SW 1271 (cell line): ENCODE measurements at regions not wholly inside any gene's neighbourhood (a gene's known extent, or its start where the extent isn't known, plus 50 kb on each side); places are given as distances from the start of the nearest gene placed in this dataset.

Experiments used
- DNase-seq, 2 experiments: peaks; one replicate each; lab custom pipeline; 2025; lab: John Stamatoyannopoulos, UW

DNA sequence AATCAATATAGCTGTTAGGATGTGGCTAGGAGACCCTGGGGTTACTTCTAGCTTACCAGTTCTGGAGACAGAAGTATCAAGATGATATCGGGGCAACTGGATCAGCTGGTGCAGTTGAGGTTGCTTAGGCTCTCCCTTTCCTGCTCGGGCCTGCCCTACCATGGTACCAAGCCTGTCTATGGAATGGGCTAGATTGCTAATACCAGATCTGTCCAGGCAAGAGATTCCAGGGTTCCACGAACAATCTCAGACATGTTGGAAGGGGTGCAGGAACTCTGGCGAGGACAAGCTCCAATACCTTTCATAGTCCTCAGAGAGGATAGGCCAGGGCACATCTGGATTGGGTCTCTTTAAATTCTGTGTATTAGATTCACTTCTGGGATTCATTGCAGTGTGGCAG, 53.8 kb downstream of the ADM start:
- DNase-seq = no peak

GRCh38 chr11:10359171-10359570, 54.3 kb downstream of the ADM start:
- no peak for DNase-seq

DNA sequence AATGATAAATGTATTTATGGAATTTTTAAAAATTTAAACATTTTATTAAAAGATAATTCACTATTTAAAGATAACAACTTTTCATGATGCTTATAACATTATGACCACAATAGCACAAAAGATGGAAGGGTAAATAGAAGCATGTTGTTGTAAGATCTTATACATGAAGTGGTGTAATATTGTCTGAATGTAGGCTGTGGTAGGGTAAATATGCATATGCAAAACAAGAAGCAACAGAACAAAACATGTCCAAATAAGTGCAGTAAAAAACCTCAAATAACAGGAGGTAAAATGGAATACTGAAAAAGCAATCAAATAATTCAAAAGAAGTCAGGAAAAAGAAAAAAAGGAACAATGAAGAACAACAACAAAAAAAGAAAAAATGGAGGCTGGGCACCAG, 56.0 kb downstream of the ADM start:
- no peak for DNase-seq

- DNase-seq = no peak
Measured at GRCh38 chr11:10365045-10365444, 60.2 kb downstream of the ADM start.

DNA sequence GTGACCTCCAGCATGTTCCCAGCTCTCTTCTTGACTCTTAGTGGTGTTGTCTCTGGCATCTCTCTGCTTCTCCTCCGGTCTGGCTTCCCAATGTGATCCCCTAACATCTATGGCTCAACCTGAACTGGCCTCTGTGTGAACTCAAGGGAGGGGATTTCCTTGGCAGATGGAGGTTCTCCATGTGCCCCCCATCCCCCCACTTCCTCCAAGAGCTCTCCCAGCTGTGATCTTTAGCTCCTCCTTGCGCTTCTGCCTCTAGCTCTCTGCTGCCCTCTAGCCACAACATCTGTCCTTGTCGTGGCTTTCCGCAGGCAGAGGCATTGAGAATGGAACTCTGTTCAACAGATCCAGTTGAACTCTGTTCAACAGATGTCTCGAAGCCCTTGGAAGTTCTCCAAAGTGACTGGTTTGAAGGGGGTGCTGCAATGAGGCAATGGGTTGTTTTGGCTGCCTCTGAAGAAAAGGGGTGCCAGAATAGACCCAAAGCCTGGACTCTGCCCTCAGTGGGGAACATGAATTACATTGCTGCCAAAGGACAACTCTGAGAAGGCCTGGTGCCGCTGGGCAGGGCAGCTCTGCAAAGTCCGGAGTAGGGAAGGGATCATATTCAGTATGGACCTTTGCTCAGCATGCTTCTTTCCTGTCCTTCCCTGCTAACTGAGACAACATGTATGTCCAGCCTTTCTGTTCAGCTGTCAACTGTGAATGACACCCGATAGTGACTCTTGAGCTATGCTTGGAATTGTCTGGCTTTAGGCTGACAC, 61.9 kb downstream of the ADM start:
- DNase-seq = peak; percentile 50 to 78

- DNase-seq = no peak
Measured at GRCh38 chr11:10371926-10372641, 67.2 kb downstream of the ADM start.

- DNase-seq = no peak
Measured at GRCh38 chr11:10373340-10373739, 68.5 kb downstream of the ADM start.

GRCh38 chr11:10373929-10374328, 69.1 kb downstream of the ADM start:
- DNase-seq = no peak

- no peak for DNase-seq
Measured at GRCh38 chr11:10374386-10374785, 69.5 kb downstream of the ADM start.

GRCh38 chr11:10375280-10375971, 70.6 kb downstream of the ADM start:
- no peak for DNase-seq

GRCh38 chr11:10376061-10376460, 71.2 kb downstream of the ADM start:
- no peak for DNase-seq

GRCh38 chr11:10377183-10377582, 72.3 kb downstream of the ADM start:
- no peak for DNase-seq

DNA sequence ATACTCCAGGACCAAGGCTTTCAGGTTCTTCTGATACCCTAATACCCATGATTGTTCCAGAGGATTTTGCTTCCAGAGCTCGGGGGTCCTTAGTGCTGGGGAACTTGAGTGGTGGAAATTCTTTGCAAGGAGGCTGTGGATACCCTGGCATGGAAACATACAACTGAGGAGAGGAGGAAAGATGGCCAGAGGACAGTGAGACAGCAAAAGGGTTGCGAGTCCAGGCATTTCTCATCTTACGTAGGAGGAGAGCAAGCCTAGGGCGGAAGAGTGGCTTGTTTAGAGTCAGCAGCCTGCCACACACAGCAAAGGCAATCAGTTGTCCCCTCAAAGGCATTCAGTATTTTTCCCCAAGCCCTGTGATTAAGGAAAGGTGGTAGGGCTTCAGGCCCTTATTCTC, 73.5 kb downstream of the ADM start:
- no peak for DNase-seq

GRCh38 chr11:10379022-10379421, 74.1 kb downstream of the ADM start:
- DNase-seq = no peak

GRCh38 chr11:10379426-10379825, 74.6 kb downstream of the ADM start:
- no peak for DNase-seq

- no peak for DNase-seq
Measured at GRCh38 chr11:10379871-10380568, 75.0 kb upstream of the AMPD3 start.

DNA sequence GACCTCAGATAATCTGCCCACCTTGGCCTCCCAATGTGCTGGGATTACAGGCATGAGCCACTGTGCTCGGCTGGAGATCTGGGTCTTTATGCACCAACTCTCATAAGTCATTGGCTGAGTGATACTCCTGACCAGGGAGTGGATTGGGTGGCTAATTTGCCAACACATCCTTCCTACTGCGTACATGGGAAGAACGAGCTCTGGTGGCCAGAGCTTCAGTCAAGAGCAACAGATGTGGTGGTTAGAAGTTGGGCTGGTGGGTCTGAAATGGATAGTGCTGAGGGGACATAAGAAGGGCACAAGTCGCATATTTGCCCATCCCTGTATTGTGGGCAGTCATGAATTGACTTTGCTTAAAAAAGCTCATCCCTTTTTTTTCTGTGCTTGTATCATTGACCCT, 74.1 kb upstream of the AMPD3 start:
- DNase-seq = no peak

DNA sequence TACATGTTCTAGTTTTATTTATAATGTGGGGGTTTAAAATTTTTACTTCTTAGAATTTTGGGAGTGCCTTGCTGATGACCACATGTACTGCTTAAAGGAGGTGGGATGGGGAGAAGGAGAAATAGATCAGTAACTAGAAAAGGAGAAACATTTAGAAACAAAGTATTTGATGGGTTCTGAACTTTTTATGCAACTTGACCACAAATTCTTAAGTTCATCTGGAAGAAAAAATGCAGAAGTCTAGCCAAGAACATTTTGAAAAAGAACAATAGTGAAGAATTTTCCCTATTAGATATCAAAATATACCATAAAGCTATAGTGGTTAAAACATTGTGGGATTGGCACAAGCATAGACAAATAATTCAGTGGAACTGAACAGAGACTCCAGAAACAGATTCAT, 73.3 kb upstream of the AMPD3 start:
- no peak for DNase-seq

- peak in 1 of 2 experiments; percentile 37 for DNase-seq
Measured at GRCh38 chr11:10382518-10382917, 72.5 kb upstream of the AMPD3 start.

GRCh38 chr11:10385696-10386095, 69.4 kb upstream of the AMPD3 start:
- no peak for DNase-seq

DNA sequence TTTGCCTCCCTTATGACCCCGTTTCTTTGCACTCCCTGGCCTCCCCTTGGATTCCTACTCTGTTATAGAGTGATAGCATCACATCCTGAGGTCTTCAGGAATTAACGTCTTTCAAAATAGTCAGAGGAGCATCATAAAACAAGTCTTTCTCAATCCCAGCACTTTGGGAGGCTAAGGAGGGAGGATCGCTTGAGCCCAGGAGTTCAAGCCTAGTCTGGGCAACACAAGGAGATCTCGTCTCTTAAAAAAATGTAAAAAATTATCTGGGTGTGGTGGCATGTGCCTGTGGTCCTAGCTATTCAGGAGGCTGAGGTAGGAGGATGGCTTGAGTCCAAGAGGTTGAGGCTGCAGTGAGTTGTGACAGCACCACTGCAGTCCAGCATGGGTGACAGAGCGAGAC, 68.7 kb upstream of the AMPD3 start:
- no peak for DNase-seq

DNA sequence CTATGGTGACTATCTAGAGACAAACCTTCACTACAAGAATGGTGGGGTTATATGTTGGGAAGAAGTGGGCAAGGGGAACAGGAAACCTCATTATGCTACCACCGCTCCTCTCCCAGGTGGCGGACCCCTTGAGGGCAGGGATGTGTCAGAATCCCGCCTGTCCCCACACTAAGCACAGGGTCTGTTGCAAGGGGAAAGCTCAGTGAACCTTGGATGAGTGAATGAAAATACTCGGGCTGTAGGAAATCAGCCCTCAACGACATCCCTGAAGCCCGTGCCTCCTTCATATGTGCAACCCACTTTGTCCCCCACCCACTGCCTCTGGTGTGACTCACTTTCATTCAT, 68.2 kb upstream of the AMPD3 start:
- no peak for DNase-seq
